ENCODE measurements at regions not wholly inside any gene's neighbourhood (a gene's known extent, or its start where the extent isn't known, plus 50 kb on each side); places are given as distances from the start of the nearest gene placed in this dataset.

DNA sequence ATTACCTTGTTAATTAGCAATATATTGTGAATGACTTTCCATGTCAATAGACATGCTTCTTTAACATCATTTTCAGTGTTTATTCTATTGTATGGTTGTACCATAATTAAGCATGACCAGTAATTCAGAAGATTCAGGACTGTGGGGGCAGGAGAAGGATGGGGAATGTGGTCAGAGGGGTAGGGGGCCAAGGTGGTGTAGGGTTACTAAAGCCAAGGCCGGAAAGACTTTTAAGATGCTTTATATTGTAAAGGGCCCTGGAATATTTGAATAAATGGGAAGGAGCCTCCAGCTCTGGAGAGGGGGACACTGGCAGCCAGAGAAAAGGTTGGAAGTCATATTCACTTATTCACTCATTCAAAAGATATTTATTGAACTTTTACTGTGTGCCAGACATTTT is 115.7 kb downstream of the FGF18 start:
- Mint-ChIP-seq H3K36me3 (ENCODE audit: low read depth) (no peaks in the 10 kb centered on the region), H3K27ac (ENCODE audit: unreplicated experiment) (no peak overlapping the region), H3K4me1 (ENCODE audit: low read depth) (peaks cover 8% of the 10 kb centered on the region), H3K27me3 (ENCODE audit: low read depth) (peaks cover 1% of the 10 kb centered on the region), H3K4me3 (ENCODE audit: unreplicated experiment) (no peak overlapping the region), H3K9me3 (ENCODE audit: low read depth) (no peaks in the 10 kb centered on the region)
- TF ChIP-seq, protein P1, sequence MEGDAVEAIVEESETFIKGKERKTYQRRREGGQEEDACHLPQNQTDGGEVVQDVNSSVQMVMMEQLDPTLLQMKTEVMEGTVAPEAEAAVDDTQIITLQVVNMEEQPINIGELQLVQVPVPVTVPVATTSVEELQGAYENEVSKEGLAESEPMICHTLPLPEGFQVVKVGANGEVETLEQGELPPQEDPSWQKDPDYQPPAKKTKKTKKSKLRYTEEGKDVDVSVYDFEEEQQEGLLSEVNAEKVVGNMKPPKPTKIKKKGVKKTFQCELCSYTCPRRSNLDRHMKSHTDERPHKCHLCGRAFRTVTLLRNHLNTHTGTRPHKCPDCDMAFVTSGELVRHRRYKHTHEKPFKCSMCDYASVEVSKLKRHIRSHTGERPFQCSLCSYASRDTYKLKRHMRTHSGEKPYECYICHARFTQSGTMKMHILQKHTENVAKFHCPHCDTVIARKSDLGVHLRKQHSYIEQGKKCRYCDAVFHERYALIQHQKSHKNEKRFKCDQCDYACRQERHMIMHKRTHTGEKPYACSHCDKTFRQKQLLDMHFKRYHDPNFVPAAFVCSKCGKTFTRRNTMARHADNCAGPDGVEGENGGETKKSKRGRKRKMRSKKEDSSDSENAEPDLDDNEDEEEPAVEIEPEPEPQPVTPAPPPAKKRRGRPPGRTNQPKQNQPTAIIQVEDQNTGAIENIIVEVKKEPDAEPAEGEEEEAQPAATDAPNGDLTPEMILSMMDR (IDR thresholded peaks at IDR 0.05), result no peak
- DNase-seq (ENCODE audit: low spot score), result no peak

DNA sequence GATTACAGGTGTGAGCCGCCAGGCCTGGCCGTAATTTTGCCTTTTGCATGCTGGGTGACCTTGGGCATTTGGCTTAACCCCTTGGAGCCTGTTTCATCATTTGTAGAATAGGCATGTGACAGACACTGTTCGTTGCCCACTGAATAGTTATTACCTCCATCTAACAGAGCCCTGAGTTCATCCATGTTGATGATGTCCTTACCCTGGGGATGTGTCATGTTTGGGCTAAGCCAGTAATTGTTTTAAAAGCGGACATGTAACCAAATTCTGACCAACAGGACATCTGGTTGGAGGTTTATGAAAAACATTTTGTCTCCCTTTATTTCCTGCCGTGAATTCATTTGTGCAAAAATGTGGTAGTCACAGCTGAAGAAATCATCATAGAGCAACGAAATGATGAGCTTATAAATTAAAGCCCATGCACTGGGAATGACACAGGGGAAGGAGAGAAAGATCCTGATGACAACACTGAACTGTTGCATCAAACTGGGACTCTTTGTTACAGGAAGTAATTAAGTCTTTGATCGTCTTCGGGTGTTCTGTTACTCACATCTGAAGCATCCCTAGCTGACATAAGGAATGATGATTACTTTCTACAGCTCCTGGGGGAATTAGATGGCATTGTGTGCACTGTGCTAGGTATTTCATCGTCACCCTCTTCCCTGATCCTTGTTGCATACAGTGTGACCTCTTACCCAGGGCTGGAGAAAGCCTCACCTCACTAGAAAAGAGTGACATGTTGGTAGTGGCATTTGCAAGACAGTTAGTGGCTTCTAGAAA is 117.8 kb downstream of the FGF18 start:
- Mint-ChIP-seq H3K36me3 (ENCODE audit: low read depth) (no peaks in the 10 kb centered on the region), H3K27ac (ENCODE audit: unreplicated experiment) (no peak overlapping the region), H3K4me3 (ENCODE audit: unreplicated experiment) (no peak overlapping the region), H3K9me3 (ENCODE audit: low read depth) (no peaks in the 10 kb centered on the region), H3K27me3 (ENCODE audit: low read depth) (peaks cover 11% of the 10 kb centered on the region), H3K4me1 (ENCODE audit: low read depth) (peaks cover 5% of the 10 kb centered on the region)
- no peak for DNase-seq (ENCODE audit: low spot score)
- TF ChIP-seq, protein P1 (IDR thresholded peaks at IDR 0.05), result no peak

DNA sequence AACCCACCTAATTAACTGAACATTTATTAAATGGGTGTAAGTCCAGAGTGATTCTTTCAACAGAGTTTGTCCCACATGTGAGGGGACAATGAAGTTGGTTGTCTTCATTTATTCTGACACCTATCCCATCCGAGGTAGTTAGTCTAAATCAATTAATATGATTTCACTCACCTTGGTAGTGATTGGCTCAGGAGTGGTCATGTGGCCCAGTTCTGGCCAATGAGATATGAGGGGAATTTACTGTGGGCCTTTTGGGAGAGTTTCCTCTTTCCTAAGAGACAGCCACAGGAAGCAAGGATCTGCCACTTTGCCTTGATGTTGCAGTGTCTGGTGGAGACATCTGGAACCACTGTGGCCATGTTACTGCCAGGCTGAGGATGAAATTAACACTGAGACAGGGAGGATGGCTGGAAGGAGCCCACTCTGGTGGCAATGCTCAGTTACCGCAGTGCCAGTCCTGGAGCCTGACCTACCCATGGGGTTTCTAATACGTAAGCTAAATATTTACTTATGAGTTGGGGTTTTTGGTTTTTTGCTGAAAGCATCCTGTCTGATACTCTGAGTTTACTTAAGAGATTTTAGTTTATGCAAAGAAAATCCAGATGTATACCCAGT is 118.6 kb downstream of the FGF18 start:
- Mint-ChIP-seq H3K27me3 (ENCODE audit: low read depth) (peaks cover 11% of the 10 kb centered on the region), H3K9me3 (ENCODE audit: low read depth) (no peaks in the 10 kb centered on the region), H3K27ac (ENCODE audit: unreplicated experiment) (no peak overlapping the region), H3K4me1 (ENCODE audit: low read depth) (peaks cover 5% of the 10 kb centered on the region), H3K36me3 (ENCODE audit: low read depth) (no peaks in the 10 kb centered on the region), H3K4me3 (ENCODE audit: unreplicated experiment) (no peak overlapping the region)
- TF ChIP-seq, protein P1 (IDR thresholded peaks at IDR 0.05), result no peak
- no peak for DNase-seq (ENCODE audit: low spot score)

DNA sequence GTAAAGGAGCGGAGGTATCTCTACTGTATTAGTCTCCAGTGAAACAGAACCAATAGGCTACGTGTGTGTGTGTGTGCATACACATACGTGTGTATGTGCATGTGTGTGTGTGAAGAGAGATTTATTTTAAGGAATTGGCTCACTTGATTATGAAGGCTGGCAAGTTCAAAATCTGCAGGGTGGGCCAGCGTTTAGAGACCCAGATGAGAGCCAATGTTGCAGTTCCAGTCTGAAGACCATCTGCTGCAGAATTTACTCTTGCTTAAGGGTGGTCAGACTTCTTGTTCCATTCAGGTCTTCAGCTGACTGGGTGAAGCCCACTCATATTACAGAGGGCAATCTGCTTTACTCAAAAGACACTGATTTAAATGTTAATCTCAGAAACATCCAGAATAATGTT is 119.2 kb downstream of the FGF18 start:
- TF ChIP-seq, protein P1 (IDR thresholded peaks at IDR 0.05), result no peak
- peaks cover 8% of the 10 kb centered on the region for H3K4me1 Mint-ChIP-seq (ENCODE audit: low read depth)
- H3K9me3 Mint-ChIP-seq (ENCODE audit: low read depth), result no peaks in the 10 kb centered on the region
- peaks cover 11% of the 10 kb centered on the region for H3K27me3 Mint-ChIP-seq (ENCODE audit: low read depth)
- no peak for DNase-seq (ENCODE audit: low spot score)
- no peak overlapping the region for H3K4me3 Mint-ChIP-seq (ENCODE audit: unreplicated experiment)
- no peak overlapping the region for H3K27ac Mint-ChIP-seq (ENCODE audit: unreplicated experiment)
- H3K36me3 Mint-ChIP-seq (ENCODE audit: low read depth), result no peaks in the 10 kb centered on the region

DNA sequence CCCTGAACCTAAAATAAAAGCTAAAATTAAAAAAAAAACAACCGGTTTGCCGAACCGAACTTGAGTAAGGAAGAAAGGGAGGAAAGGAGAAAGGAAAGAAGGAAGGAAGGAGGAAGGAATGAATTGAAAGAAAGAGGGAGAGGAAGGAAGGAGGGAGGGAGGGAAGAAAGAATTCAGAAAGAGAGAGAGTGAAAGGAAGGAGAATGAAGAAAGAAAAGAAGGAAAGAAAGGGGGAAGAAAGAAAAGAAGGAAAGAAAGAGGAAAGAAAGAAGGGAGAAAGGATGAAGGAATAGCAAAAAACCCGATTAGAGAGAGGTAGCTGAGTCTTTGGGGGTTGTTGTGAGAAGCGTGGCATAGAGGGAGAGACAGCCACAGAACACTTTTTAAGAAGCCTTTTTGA is 121.4 kb downstream of the FGF18 start:
- H3K9me3 Mint-ChIP-seq (ENCODE audit: low read depth), result no peaks in the 10 kb centered on the region
- no peak for DNase-seq (ENCODE audit: low spot score)
- H3K4me3 Mint-ChIP-seq (ENCODE audit: unreplicated experiment), result no peak overlapping the region
- H3K4me1 Mint-ChIP-seq (ENCODE audit: low read depth), result peaks cover 8% of the 10 kb centered on the region
- peaks cover 11% of the 10 kb centered on the region for H3K27me3 Mint-ChIP-seq (ENCODE audit: low read depth)
- TF ChIP-seq, protein P1 (IDR thresholded peaks at IDR 0.05), result no peak
- no peaks in the 10 kb centered on the region for H3K36me3 Mint-ChIP-seq (ENCODE audit: low read depth)
- no peak overlapping the region for H3K27ac Mint-ChIP-seq (ENCODE audit: unreplicated experiment)
